ENCODE measurements at regions not wholly inside any gene's neighbourhood (a gene's known extent, or its start where the extent isn't known, plus 50 kb on each side); places are given as distances from the start of the nearest gene placed in this dataset.

GRCh38 chr7:19061331-19061730, 56.1 kb downstream of the TWIST1 start (continued):
- TF ChIP-seq FOSL1 (IDR thresholded peaks at IDR 0.05; ENCODE audit: insufficient read depth, low read depth, low read length) = no peak
- TF ChIP-seq EZH2 (IDR thresholded peaks at IDR 0.05; ENCODE audit: low read depth, low read length, severe bottlenecking) = no peak

Data from H1 (cell line).